ENCODE measurements at regions not wholly inside any gene's neighbourhood (a gene's known extent, or its start where the extent isn't known, plus 50 kb on each side); places are given as distances from the start of the nearest gene placed in this dataset.

- DNase-seq (ENCODE audit: low spot score) (no peak), ATAC-seq (ENCODE audit: low FRiP score) (peak; percentile 43)
- TF ChIP-seq, protein P1, sequence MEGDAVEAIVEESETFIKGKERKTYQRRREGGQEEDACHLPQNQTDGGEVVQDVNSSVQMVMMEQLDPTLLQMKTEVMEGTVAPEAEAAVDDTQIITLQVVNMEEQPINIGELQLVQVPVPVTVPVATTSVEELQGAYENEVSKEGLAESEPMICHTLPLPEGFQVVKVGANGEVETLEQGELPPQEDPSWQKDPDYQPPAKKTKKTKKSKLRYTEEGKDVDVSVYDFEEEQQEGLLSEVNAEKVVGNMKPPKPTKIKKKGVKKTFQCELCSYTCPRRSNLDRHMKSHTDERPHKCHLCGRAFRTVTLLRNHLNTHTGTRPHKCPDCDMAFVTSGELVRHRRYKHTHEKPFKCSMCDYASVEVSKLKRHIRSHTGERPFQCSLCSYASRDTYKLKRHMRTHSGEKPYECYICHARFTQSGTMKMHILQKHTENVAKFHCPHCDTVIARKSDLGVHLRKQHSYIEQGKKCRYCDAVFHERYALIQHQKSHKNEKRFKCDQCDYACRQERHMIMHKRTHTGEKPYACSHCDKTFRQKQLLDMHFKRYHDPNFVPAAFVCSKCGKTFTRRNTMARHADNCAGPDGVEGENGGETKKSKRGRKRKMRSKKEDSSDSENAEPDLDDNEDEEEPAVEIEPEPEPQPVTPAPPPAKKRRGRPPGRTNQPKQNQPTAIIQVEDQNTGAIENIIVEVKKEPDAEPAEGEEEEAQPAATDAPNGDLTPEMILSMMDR (IDR thresholded peaks at IDR 0.05), result no peak
Measured at GRCh38 chr6:122069932-122070331, 329.5 kb upstream of the HSF2 start.

- ATAC-seq (ENCODE audit: low FRiP score) (no peak), DNase-seq (ENCODE audit: low spot score) (no peak)
- TF ChIP-seq, protein P1 (IDR thresholded peaks at IDR 0.05), result no peak
Measured at GRCh38 chr6:122072014-122072647, 327.3 kb upstream of the HSF2 start.

DNA sequence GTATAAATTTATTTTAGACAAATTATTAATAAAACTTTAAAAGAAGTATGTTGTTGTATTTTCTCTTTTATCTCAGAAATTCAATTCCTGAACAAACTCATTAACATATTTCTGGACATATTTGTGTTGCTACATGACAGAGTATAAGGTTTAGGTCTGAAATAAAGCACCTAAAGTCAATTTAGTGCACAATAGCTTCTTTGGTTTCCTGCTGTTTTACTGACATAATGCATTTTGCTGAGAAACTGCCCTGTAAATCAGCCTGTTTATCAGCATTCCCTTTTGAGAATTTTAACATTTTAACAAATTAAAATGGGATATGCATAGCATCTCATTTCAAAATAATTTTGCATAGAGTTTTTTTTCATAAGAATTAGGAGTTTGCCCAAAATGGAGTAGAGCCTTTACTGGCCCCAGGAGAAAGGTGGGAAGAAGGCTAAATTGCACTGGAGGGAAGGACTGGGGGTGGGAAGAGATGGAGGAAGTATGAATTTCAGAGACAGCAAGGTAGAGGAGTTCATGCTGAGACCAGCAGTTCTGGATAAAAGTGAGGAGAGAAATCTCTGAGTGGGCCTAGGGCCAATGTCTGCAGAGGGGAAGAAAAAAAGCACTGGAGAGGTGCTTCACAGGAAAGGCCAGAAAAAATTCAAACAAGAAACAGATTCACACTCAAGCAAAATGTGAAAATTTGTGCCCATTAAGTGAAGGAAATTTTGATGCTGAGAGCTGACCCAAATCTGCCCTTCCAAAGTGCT lies 324.2 kb upstream of the HSF2 start:
- peak; percentile 18 for ATAC-seq (ENCODE audit: low FRiP score)

GRCh38 chr6:122075917-122076316 lies 323.5 kb upstream of the HSF2 start:
- ATAC-seq (ENCODE audit: low FRiP score) (peak; percentile 90), DNase-seq (ENCODE audit: low spot score) (no peak)
- TF ChIP-seq, protein P1 (IDR thresholded peaks at IDR 0.05), result no peak

More for the DNA sequence above, 324.2 kb upstream of the HSF2 start:
- no peak for DNase-seq (ENCODE audit: low spot score)
- TF ChIP-seq, protein P1 (IDR thresholded peaks at IDR 0.05), result no peak

DNA sequence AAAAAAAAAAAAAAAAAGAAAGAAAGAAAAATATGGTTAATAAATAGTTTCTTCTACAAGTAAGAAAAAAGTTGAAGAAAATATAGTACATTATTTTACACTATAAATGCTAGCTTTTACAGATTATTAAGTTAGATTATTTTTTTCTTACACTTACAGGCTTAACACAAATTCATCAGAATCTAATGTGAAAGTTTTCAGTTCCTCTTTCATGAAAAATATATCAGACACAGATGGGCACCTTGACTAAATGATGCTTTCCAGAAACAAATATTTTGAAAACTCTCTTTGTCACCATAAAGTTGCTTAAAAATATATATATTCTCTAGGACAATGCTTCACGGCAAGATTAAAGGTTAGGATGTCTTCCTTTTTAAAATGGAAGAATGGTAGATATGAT lies 321.8 kb upstream of the HSF2 start:
- TF ChIP-seq, protein P1 (IDR thresholded peaks at IDR 0.05), result no peak

GRCh38 chr6:122078481-122078880 lies 321.0 kb upstream of the HSF2 start:
- ATAC-seq (ENCODE audit: low FRiP score), result no peak
- TF ChIP-seq, protein P1 (IDR thresholded peaks at IDR 0.05), result no peak
- DNase-seq (ENCODE audit: low spot score), result no peak

More for the DNA sequence above, 321.8 kb upstream of the HSF2 start:
- ATAC-seq (ENCODE audit: low FRiP score) (no peak), DNase-seq (ENCODE audit: low spot score) (no peak)

- TF ChIP-seq, protein P1 (IDR thresholded peaks at IDR 0.05), result no peak
- ATAC-seq (ENCODE audit: low FRiP score) (no peak), DNase-seq (ENCODE audit: low spot score) (no peak)
Measured at GRCh38 chr6:122079916-122080315, 319.5 kb upstream of the HSF2 start.

All from omental fat pad (tissue), 3 donors.